ENCODE measurements at regions not wholly inside any gene's neighbourhood (a gene's known extent, or its start where the extent isn't known, plus 50 kb on each side); places are given as distances from the start of the nearest gene placed in this dataset.

GRCh38 chr2:82789851-82790205 lies 1669.3 kb downstream of the SUCLG1 start:
- TF ChIP-seq SMC3 (IDR thresholded peaks at IDR 0.05; ENCODE audit: borderline replicate concordance, low read length) (no peak), TAF1 (IDR thresholded peaks at IDR 0.05; ENCODE audit: borderline replicate concordance, low read depth, low read length) (no peak), POLR2AphosphoS5 (IDR thresholded peaks at IDR 0.05; ENCODE audit: low read length) (no peak), BRCA1 (IDR thresholded peaks at IDR 0.05; ENCODE audit: low read depth, low read length) (no peak), CEBPB (IDR thresholded peaks at IDR 0.05; ENCODE audit: borderline replicate concordance in 1 of 2, low read depth in 2 of 2, low read length in 2 of 2) (no peak), SRF (IDR thresholded peaks at IDR 0.05; ENCODE audit: low read depth in 2 of 2, low read length in 2 of 2) (no peak), EED (IDR thresholded peaks at IDR 0.05; ENCODE audit: low read depth) (no peak)
